H1 (cell line): ENCODE measurements at regions not wholly inside any gene's neighbourhood (a gene's known extent, or its start where the extent isn't known, plus 50 kb on each side); places are given as distances from the start of the nearest gene placed in this dataset.

Experiments used
- POLR2AphosphoS5 ChIP-seq: IDR thresholded peaks from 2 replicates; pipeline ENCODE4 v1.6.1; 2011; ENCODE audit warnings: low read depth, low read length
- TF ChIP-seq, protein P1 (sequence below), 3 experiments: IDR thresholded peaks; 1 replicate in 2 of 3; 2 replicates in 1 of 3; pipeline versions ENCODE4 v1.5.1 to v1.6.1; 2011; ENCODE audit warnings: low read length in 3 of 3, mild to moderate bottlenecking in 3 of 3, inconsistent platforms in 2 of 3, low read depth in 1 of 3, moderate library complexity in 1 of 3; ENCODE audit not compliant: insufficient read depth in 1 of 3; ENCODE audit errors: control extremely low read depth in 1 of 3

GRCh38 chr2:7239078-7239477 lies 321.9 kb downstream of the RNF144A start:
- TF ChIP-seq, protein P1, sequence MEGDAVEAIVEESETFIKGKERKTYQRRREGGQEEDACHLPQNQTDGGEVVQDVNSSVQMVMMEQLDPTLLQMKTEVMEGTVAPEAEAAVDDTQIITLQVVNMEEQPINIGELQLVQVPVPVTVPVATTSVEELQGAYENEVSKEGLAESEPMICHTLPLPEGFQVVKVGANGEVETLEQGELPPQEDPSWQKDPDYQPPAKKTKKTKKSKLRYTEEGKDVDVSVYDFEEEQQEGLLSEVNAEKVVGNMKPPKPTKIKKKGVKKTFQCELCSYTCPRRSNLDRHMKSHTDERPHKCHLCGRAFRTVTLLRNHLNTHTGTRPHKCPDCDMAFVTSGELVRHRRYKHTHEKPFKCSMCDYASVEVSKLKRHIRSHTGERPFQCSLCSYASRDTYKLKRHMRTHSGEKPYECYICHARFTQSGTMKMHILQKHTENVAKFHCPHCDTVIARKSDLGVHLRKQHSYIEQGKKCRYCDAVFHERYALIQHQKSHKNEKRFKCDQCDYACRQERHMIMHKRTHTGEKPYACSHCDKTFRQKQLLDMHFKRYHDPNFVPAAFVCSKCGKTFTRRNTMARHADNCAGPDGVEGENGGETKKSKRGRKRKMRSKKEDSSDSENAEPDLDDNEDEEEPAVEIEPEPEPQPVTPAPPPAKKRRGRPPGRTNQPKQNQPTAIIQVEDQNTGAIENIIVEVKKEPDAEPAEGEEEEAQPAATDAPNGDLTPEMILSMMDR (IDR thresholded peaks at IDR 0.05; ENCODE audit: control extremely low read depth in 1 of 3, insufficient read depth in 1 of 3, low read depth in 1 of 3, low read length in 3 of 3), result no peak
- TF ChIP-seq POLR2AphosphoS5, result no peak
